HG02852 (cell line): ENCODE measurements at regions not wholly inside any gene's neighbourhood (a gene's known extent, or its start where the extent isn't known, plus 50 kb on each side); places are given as distances from the start of the nearest gene placed in this dataset.
"Not testable (repeated sequence)": the region's sequence is repeated elsewhere in the genome, so short reads cannot be mapped to it uniquely, and the experiment has no call there.

ENCODE experiments used
- ATAC-seq: cut with Tn5 transposase; IDR thresholded peaks from one replicate; pipeline ENCODE4 v1.9.1; 2021; ENCODE audit warnings: mild to moderate bottlenecking, moderate library complexity; ENCODE audit not compliant: unreplicated experiment

- no peak for ATAC-seq
Observed at GRCh38 chr2:167386694-167387093, 498.4 kb downstream of the XIRP2 start.

GRCh38 chr2:167383610-167384194 lies 495.4 kb downstream of the XIRP2 start:
- ATAC-seq: no peak

- no peak for ATAC-seq
Observed at GRCh38 chr2:167381349-167381748, 493.1 kb downstream of the XIRP2 start.

GRCh38 chr2:167380555-167380954 lies 492.3 kb downstream of the XIRP2 start:
- no peak for ATAC-seq

- ATAC-seq: no peak
Observed at GRCh38 chr2:167380094-167380493, 491.8 kb downstream of the XIRP2 start.

GRCh38 chr2:167369083-167369482 lies 480.8 kb downstream of the XIRP2 start:
- ATAC-seq: no peak

- ATAC-seq: no peak
Observed at GRCh38 chr2:167368371-167368770, 480.1 kb downstream of the XIRP2 start.

GRCh38 chr2:167365216-167365615 lies 476.9 kb downstream of the XIRP2 start:
- no peak for ATAC-seq

GRCh38 chr2:167361426-167361825 lies 473.1 kb downstream of the XIRP2 start:
- ATAC-seq: no peak

GRCh38 chr2:167355821-167356220 lies 467.5 kb downstream of the XIRP2 start:
- no peak for ATAC-seq

- no peak for ATAC-seq
Observed at GRCh38 chr2:167353605-167354280, 465.5 kb downstream of the XIRP2 start.

- ATAC-seq: no peak
Observed at GRCh38 chr2:167345559-167345958, 457.3 kb downstream of the XIRP2 start.

- no peak for ATAC-seq
Observed at GRCh38 chr2:167342769-167343168, 454.5 kb downstream of the XIRP2 start.

GRCh38 chr2:167340322-167340721 lies 452.0 kb downstream of the XIRP2 start:
- no peak for ATAC-seq

- ATAC-seq: no peak
Observed at GRCh38 chr2:167336213-167336612, 447.9 kb downstream of the XIRP2 start.

- no peak for ATAC-seq
Observed at GRCh38 chr2:167335541-167335992, 447.3 kb downstream of the XIRP2 start.

GRCh38 chr2:167334146-167334742 lies 446.0 kb downstream of the XIRP2 start:
- ATAC-seq: no peak

- no peak for ATAC-seq
Observed at GRCh38 chr2:167333245-167333644, 445.0 kb downstream of the XIRP2 start.

GRCh38 chr2:167332358-167332757 lies 444.1 kb downstream of the XIRP2 start:
- ATAC-seq: no peak

GRCh38 chr2:167331636-167332232 lies 443.5 kb downstream of the XIRP2 start:
- ATAC-seq: peak; percentile 65

- ATAC-seq: not testable (repeated sequence)
Observed at GRCh38 chr2:167328808-167329207, 440.5 kb downstream of the XIRP2 start.

- no peak for ATAC-seq
Observed at GRCh38 chr2:167322795-167323194, 434.5 kb downstream of the XIRP2 start.
